ENCODE measurements at regions not wholly inside any gene's neighbourhood (a gene's known extent, or its start where the extent isn't known, plus 50 kb on each side); places are given as distances from the start of the nearest gene placed in this dataset.

GRCh38 chr3:132246212-132246611 lies 71.0 kb upstream of the ACP3 start:
- TF ChIP-seq EZH2 (IDR thresholded peaks at IDR 0.05; ENCODE audit: low read length) (no peak), CTCF (optimal IDR thresholded peaks at IDR 0.05 in 1 of 3, IDR thresholded peaks at IDR 0.05 in 1 of 3, conservative IDR thresholded peaks at IDR 0.05 in 1 of 3; ENCODE audit: extremely low read depth in 1 of 3, insufficient read depth in 2 of 3, low read length in 3 of 3) (no peak)

All from keratinocyte (primary cell).